Colon (tissue), 2 donors: ENCODE measurements at regions not wholly inside any gene's neighbourhood (a gene's known extent, or its start where the extent isn't known, plus 50 kb on each side); places are given as distances from the start of the nearest gene placed in this dataset.
"Not testable (repeated sequence)": the region's sequence is repeated elsewhere in the genome, so short reads cannot be mapped to it uniquely, and the experiment has no call there.

Experiments
- FAIRE-seq: peaks from 2 replicates; lab custom pipeline; 2012; peaks lifted over from hg19 to GRCh38; lab: Jason Lieb, UNC
- donor health status: control.
- donor health status: control.

GRCh38 chr14:99004112-99004511 is 267.9 kb downstream of the BCL11B start:
- no peak for FAIRE-seq

- no peak for FAIRE-seq
Observed at GRCh38 chr14:99006276-99006675, 265.7 kb downstream of the BCL11B start.

GRCh38 chr14:99007795-99008194 is 264.2 kb downstream of the BCL11B start:
- FAIRE-seq, result no peak

GRCh38 chr14:99009871-99010270 is 262.1 kb downstream of the BCL11B start:
- FAIRE-seq, result no peak

DNA sequence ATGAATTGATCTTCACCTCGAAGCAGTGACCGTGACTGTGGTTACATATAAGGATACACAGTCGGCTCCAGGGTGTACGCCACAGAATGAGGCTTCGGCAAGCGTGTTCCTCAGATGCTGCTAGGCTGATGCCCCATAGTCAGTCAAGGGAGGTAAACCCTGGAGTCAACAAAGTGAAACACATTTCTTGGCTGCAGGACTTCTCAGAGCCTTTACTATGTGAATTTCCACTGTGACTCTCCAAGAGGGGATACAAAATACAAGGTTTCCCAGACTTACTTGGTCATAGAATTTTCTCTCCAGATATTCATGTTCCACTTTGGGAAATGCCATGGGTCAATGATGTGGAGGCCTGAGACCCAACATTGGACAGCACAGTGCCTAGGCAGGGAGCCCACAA is 260.6 kb downstream of the BCL11B start:
- FAIRE-seq, result no peak

GRCh38 chr14:99012703-99013102 is 259.3 kb downstream of the BCL11B start:
- no peak for FAIRE-seq

DNA sequence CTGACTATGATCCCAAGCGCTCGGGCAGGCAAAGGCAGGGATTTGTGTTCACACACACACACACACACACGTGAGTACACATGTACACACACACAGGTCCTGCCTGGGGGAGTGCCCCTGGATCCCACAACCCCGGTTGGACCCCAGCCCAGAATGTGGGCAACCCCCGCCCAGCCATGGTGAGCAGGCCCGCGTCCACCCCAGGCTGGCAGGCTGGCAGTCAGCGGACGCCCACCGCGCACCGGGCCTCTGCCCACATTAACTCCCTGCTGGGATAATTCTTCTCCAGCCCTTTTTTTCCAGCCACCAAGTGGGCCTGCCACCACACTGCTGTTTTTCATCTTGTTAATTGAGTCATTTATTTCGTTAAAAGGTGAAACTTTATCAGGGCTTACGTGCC is 256.2 kb downstream of the BCL11B start:
- FAIRE-seq, result no peak

GRCh38 chr14:99023371-99023770 is 248.6 kb downstream of the BCL11B start:
- FAIRE-seq, result no peak

GRCh38 chr14:99024926-99025325 is 247.1 kb downstream of the BCL11B start:
- FAIRE-seq, result no peak

GRCh38 chr14:99025418-99025817 is 246.6 kb downstream of the BCL11B start:
- no peak for FAIRE-seq

- FAIRE-seq, result no peak
Observed at GRCh38 chr14:99026471-99026870, 245.5 kb downstream of the BCL11B start.

DNA sequence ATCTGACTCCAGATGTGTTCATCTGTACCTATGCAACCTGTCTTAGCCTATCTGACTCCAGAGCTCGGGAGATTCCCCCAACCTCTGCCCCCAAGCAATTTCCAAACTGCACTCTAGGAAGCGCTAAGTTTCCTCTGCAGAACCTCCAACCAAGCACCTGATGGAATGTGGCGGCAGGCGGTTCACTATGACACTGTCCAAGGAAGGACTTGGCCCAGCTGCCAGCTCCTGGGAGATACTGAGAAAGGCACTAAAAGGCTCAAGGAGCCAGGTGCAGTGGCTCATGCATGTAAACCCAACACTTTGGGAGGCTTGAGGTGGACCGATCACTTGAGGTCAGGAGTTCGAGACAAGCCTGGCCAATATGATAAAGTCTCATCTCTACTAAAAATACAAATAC is 244.0 kb downstream of the BCL11B start:
- FAIRE-seq, result no peak

DNA sequence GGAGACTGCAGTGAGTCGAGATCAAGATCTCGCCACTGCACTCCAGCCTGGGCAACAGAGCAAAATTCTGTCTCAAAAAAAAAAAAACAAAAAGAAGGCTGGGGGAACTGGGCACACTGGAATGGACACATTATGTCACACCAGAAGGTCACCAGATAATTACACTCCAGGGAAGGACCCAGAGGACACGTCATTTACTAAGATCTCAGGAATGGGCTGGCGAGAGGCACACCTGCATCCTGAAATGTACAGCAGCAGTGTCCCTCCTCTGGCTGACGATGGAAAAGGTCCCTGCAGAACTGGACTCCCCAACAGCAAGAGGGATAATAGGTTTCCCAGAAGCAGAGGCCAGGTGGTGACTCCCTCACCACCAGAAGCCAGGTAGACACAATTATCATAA is 243.5 kb downstream of the BCL11B start:
- no peak for FAIRE-seq

DNA sequence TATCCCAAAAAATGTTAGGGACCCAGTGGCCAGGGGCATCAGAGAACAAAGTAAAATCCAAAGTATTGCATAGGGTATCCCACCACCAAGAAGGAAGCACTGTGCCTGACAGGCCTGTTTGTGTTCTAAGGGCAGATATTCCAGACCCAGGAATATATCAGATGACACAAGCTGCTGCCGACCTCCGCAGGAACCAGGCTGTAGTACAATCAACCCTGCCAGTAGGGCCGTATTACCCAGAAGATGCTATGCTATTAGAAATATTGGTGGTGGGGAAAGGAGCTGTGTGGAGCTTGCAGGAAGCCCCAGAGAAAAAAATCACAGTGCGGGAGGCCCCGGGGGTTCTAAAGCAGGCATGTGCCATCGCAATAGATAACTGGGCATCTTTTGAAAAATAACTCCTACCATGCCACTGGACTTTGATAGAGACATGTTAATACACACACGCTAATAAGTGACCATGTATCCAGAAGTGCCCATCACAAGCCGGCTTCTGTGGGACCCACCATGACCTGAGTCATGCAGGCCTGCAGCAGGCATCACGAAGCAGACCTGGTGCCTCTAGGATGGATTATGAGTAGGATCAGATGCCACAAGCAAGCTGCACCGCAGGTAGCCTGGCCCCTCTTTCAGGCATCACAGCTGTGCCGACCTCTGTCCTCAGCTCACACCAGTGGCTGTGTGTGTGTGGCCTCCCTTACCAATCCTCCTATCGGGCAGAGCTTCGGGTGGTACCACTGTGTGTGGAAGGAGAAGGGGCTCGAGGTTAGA is 242.7 kb downstream of the BCL11B start:
- no peak for FAIRE-seq

DNA sequence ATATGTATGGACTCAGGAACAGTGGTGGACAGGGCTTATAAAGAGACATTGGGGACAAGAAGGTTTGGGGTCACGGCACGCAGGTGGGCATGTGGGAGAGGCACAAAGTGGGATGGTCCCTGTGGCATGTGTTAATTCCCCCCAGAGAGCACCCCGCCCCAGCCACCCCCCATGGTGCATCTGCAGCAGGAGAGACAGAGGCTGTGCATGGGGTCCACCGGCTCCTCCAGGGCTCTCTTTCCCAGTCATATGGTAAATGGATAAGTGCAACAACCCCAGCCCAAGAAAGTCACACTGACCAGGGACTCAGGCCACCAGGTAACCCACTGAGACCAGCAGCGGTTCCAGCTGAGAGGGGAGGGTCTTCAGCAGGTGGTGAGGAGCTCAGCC is 242.1 kb downstream of the BCL11B start:
- FAIRE-seq, result no peak

- no peak for FAIRE-seq
Observed at GRCh38 chr14:99030454-99030853, 241.5 kb downstream of the BCL11B start.

DNA sequence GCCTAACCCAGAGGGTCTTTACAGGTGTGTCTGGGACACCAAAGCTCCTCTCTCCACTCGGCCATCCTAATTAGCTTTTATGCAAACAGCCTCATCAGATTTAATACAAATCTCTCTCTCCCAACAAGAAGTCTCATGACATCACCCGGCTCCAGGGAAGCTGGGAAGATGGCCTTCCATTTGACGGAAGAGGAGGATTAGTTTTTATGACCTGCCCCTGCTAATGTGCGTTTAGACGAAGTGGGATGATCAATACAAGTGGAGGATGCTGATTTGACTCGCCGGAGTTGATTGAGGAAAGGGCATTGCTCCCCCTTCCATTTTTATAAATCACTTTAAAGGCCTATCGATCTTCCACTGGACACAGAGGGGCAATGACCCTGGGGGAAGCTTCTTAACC is 239.2 kb downstream of the BCL11B start:
- FAIRE-seq, result no peak

GRCh38 chr14:99033951-99034350 is 238.0 kb downstream of the BCL11B start:
- FAIRE-seq, result no peak

DNA sequence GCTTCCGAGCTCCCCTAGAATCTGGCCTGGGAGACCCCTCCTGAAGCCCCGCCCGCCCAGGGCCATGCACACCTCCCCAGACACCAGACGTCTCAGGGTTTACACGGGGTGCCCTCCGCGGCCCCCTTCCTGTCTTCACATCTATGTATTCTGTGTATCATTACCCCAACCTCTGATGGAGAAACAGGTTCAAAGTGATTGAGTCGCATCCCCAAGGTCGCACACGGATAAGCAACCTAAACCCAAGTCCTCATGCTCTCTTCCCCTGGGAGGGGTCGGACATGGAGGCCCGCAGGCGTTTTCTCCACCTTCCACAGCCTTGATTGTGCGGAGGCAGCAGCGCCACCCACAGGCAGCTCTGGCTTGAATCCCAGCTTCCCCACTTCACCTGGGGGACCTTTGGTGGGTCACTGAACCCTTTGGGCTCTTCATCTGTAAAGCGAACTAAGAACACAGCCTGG is 237.3 kb downstream of the BCL11B start:
- FAIRE-seq, result no peak

- no peak for FAIRE-seq
Observed at GRCh38 chr14:99035268-99035667, 236.7 kb downstream of the BCL11B start.

DNA sequence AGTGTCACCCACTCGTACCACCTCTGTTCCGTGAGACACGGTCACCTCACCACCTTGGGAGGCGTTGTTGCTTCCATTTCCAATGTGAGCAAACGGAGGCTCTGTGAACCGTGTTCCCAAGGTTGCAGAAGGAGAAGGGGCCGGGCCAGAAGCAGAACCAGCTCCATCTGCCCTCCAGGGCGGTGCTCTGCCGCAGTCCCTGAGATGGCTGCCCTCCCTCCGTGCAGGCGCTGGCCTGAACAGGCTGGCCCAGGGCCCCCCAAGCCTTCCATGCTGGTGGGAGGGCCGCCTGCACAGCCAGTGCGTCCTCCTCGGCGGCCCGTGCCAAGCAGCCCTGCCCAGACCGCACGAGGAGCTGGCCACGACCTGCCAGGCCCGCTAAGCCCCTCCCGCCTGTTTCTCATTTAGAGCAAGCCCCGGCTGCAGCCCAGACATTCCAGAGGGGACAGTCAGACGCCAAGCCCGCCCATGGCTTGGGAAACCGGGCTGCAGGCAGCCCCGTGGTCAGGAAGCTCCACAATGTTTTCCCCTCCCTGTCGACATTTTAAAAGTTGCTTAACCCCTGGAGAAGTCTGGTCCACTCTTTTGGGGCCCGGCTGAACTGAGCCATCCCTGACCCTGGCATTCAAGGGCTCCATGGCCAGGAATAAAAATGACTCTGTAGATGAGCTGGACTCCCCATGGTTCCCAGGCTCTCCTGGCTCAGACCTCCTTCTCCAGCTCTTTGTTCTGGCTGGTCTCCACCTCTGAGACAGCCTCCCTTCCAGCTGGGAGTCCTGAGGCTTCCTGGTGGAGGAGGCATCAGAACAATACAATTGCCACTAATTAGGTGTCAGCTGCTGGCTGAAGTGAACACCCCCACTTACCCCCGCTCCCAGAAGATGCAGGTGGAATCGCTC is 236.0 kb downstream of the BCL11B start:
- FAIRE-seq, result no peak

DNA sequence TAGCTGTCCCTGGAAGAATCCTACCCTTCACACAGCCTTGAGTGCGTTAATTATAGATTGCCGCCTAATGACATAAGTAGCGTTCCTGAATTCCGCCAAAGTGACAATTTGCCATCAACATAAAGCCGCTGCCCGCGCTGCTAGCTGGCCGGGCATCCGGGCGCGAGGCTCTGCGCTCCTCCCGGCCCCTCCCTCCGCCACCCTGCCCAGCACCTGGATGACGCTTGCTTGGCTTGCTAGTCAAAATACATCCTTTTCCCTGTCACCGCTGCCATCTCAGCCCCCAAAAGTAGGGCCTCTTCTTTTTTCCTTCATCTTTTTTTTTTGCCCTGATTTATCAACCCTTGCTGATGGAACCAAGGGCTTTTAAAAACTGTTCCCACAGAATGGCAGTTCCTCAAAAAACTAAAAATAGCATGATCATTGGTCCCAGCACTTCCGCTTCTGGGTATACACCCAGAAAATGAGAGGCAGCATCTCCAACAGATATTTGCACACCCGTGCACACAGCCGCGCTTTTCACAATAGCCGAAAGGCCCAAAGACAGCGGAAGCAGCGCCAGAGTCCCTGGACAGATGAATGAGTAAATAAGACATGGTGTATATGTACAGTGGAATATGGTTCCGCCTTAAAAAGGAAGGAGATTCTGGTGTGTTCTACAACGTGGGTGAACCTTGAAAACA is 235.2 kb downstream of the BCL11B start:
- FAIRE-seq, result no peak

- not testable (repeated sequence) for FAIRE-seq
Observed at GRCh38 chr14:99037326-99037725, 234.7 kb downstream of the BCL11B start.
